ENCODE measurements at regions not wholly inside any gene's neighbourhood (a gene's known extent, or its start where the extent isn't known, plus 50 kb on each side); places are given as distances from the start of the nearest gene placed in this dataset.

DNA sequence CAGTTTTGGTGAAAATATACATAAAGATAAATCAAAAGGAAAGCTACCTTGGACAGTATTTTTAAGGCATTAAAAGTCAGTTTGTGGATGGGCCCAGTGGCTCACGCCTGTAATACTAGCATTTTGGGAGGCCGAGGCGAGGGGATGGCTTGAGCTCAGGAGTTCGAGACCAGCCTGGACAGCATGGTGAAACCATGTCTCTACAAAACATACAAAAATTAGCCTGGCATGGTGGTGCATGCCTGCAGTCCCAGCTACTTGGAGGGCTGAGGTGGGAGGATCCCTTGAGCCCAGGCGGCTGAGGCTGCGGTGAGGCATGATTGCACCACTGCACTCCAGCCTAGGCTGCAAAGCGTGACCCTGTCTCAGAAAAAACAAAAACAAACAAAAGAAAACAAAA lies 1253.8 kb downstream of the MRPL39 start:
- no peak for DNase-seq (ENCODE audit: low read depth)

DNA sequence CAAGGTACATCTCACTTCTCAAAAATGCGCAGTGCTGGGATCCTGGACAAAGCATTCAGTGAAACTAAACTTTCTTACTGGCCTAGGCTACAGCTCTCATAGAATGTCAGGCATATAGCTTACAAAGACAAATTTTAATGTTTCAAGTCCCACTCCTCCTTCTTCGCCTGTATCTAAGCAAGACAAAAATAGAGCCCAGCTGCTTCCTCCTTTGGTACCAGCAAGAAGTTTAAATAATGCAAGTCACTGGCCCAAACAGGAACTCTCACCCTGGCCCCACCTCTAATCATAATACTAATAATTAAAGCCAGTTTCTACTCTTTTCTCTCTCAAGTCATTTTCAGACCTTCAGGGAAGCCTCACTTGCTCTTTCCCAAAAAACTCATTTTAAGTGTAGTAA lies 1267.9 kb downstream of the MRPL39 start:
- no peak for DNase-seq (ENCODE audit: low read depth)

DNA sequence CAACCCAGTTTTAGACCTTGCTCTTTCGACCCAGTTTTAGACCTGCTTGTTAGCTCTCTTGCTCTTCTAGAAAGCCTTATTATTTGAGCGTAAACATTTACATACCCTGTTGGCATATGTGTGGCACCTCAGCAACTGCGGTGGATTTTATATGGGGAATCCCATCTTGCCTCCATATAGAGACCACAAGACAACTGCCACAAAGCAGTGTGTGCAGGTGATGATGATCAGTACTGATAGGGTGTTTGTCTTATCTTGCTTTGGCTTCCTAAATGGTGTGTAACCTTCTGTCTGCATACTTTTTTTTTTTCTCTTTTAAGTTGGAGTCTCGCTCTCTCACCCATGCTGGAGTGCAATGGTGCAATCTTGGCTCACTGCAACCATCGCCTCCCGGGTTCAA lies 1270.8 kb downstream of the MRPL39 start:
- DNase-seq (ENCODE audit: low read depth) = no peak

DNA sequence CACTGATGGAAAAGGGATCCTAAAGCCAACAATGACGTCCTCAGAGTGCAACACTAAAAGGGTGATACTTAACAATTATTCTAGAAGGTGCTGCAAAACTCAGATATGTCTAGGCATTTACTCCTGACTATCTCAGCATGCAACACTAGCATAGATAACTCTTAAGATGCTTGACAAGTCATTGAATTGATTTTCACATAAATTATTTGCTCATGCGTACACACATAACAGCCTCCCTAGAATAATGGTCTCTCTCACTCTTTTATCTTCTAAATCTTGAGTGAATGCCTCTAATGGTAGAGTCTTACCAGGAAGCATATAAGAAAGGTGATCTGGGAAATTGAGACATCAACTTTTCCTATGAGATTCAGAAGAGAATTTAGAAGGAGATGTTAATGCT lies 1283.7 kb downstream of the MRPL39 start:
- no peak for DNase-seq (ENCODE audit: low read depth)

DNA sequence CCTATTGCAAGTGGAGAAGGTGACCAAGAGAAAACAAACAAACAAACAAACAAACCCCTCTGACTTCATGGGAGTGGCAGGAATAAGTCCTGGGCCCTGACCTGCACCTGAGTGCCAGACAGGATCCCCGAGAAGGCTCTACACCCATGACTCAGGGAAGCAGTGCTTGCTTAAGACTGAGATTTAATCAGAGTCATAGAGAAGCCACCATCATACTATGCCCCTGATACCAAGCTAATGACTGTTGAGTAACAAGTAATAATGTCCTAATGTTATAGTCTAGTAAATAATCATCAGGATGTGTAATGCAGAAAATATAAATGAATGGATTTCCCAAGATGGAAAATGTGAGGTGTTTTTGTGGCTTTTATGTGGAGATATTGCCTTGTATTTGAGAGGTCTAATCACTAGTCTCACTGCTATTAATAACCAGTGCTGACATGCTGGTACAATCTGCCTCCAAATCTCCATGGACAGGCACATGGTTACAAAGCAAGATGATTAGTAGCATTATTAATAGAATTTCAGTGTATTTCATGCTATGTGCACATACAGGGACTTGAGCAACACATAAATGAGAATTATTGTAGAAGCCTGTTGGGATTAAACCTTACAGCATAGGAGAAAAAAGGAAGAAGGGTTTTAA lies 1290.9 kb downstream of the MRPL39 start:
- DNase-seq (ENCODE audit: low read depth) = no peak

DNA sequence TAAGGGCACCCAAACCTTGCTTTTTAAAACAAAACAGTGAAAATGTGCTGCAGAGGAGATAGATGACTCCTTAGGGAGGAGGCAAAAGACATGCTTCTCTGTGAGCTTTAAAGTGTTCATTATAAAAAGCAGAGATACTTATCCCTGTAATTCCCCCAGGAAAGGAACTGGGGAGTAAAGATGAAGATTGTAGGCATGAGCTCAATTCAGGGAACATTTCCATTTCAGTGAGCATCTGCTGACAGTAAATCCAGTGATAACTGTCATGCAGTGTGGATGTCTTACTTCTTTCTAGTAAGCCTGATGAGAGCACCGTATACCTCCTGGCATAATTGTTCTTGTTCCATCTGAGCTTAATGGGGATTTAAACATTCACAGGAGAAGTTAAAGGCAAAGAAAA lies 1296.5 kb downstream of the MRPL39 start:
- DNase-seq (ENCODE audit: low read depth) = no peak

DNA sequence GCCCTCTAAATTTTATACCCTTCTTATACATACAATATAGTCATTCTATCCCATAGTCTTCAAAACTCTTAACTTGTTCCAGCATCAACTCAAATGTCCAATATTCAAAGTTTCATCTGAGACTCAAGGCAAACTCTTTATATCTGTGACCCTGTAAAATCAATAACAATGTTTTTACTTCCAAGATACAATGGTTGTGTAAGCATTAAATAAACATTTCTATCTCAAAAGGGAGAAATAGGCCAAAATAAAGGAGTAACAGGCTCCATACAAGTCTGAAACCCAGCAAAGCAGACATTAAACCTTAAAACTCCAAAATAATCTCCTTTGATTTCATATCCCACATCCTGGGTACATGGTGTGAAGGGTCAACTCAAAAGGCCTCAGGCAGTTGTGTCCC lies 1299.1 kb downstream of the MRPL39 start:
- no peak for DNase-seq (ENCODE audit: low read depth)

DNA sequence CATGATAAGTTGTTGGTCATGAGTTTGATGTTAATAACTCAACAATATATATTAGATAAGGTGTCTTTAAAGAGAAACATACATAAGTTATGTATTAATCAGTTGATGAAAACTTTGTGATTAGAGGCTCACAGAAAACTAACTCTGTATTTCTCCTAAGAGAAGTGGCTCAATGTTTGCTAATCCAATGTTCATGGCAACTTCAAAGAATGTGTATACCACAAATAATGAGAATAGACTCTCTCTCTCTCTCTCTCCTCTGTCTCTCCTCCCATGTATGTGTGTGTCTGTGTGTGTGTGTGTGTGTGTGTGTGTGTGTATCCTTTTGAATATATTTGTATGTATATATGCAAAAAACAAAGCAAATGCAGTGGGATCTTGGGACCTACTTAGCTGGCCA lies 1304.9 kb downstream of the MRPL39 start:
- no peak for DNase-seq (ENCODE audit: low read depth)

DNA sequence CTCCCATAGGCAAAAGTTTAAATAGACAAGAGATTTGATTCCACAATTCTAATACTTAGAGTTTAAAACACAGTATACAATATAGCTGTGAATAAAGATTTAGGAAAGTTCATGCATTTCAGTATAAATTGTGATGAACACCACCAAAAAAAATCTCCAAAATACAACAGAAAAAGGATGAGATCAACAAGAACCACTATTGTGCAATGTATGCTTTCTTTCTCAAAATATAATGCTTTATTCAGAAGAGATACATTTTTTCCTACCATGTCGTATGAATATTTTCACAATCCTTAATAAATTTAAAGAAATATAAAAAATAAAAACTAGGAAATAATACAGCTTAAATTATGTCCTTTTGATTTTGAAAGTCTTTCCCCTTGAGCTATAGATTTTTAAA lies 1309.2 kb downstream of the MRPL39 start:
- DNase-seq (ENCODE audit: low read depth) = no peak

DNA sequence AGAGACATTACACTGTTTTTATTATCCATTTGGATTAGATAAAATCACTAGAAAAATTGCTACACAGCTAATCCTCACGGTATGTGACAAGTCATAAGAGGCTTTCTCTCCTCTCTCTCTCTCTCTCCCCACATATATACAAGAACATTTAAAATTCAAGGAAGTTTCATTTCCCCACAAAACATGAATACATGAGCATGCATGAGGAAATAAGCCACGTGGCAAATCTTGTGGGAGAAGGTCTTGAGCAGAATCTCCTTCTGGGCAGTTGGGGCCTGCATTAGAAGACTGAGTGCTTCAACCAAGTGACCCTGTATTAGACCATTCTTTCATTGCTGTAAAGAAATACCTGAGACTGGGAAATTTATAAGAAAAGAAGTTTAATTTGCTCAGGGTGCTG lies 1313.1 kb downstream of the MRPL39 start:
- no peak for DNase-seq (ENCODE audit: low read depth)

DNA sequence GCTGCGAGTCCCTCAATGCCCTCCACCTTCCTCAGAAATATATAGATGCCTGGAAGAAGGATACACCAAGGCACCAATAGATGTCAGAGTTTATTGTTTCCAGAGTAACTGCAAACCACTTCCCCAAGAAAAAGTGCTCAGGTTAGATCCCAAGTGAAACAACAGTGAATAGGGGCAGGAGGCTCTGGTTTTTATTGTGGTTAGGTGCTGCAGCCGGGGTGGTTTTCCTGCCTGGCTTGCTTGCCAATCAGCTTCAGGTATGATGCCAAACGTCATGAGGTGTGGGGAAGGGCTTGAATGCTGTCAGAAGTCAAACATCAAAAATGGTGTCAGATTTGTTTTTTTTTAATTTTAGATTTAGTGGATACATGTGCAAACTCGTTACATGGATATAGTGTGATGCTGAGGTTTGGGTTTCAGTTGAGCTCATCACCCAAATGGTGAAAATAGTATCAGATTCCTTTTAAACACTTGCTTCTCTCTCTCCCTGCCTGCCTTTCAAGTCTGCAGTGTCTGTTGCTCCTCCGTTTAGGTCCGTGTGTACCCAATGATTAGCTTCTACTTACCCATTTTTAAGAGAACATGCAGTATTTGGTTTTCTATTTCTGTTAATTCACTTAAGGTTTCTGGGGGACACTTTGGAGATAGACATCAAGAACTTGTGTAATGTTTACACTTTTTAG lies 1317.0 kb downstream of the MRPL39 start:
- DNase-seq (ENCODE audit: low read depth) = no peak

DNA sequence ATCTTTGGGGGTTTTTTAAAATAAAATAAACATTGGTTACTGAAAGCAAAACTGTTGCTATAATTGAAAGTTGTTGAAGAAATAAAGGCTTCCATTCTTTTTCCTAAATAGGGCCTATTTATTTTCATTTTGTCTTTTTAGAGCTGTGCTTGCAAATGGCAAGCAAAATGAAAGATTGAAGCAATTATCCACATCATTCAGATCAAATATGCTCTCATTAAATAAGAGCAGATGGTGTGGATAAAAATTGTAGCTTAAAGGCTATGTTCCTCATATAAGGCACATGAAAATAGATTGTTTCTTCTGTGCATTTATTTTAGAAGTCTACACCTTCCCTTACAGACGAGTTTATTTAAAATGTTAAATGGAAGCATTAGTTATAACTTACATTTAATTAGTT lies 1317.7 kb downstream of the MRPL39 start:
- no peak for DNase-seq (ENCODE audit: low read depth)

DNA sequence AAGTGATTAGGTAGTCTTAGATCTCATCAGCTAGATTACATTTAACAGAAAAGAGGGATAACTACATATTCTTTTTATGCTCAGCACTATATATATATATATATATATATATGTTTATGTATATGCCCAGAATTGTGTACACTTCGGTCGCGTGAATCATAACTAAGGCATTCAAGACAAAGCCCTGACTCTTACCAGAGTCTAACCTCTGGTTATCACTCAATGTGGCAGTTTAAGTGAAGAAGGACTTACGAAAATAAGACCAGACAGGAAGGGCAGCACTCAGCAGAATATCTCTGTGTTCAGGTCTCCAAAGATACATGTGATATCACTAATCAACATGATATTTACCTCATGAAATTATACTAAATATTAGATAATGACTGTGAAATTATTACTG lies 1326.7 kb downstream of the MRPL39 start:
- no peak for DNase-seq (ENCODE audit: low read depth)

DNA sequence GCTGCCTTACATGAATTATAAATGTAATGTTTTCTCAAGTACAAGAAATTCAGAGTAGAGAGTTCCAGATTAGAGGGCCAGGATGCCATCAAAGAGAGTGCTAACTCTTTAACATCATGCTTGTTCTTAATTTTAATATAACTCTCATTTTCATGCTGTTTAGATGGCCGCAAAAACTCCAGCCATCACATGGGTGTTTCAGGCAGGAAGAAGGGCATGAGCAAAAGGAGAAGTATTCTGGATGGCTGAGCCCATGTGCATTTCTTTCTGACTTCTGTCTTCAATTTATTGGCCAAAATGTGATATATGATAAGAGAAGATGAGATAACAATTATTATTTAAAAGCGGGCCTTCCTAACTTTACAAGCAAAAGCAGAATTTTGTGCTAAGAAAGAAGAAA lies 1328.6 kb downstream of the MRPL39 start:
- DNase-seq (ENCODE audit: low read depth) = no peak

DNA sequence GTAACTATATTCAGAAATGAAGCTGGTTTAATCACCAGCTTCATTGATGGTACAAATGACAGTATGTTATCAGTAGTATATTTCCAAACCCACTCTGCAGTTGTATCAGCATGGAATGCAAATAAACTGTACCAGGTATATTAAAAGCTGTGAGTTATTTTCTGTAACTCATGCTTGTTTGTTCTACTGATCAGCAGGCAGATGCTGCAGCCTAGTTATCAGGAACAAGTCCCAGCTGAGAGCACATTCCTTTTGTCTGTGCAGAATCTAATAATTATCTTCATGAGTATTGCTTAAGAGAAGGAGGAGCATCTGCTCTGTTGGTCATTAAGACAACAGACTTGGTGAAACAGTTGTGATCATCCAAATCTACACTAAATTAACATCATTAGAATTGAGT lies 1331.1 kb downstream of the MRPL39 start:
- no peak for DNase-seq (ENCODE audit: low read depth)

DNA sequence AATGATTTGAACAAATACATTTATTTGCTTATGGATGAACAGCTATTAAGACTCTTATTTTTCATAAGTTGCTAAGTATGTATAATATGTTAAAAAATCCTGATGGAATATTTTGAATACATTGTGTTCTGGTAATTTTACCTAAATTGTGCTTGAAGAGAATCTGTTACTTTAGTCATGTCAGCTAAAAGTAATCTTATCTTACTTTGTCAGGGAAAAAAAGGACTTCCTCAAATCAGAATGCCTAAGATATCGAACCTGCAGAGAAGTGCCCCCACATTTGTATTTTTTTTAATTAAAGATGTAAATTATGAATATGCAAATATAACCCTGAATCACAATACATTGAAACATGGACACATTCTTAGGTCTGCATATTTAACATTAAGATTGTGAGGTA lies 1331.7 kb downstream of the MRPL39 start:
- no peak for DNase-seq (ENCODE audit: low read depth)

DNA sequence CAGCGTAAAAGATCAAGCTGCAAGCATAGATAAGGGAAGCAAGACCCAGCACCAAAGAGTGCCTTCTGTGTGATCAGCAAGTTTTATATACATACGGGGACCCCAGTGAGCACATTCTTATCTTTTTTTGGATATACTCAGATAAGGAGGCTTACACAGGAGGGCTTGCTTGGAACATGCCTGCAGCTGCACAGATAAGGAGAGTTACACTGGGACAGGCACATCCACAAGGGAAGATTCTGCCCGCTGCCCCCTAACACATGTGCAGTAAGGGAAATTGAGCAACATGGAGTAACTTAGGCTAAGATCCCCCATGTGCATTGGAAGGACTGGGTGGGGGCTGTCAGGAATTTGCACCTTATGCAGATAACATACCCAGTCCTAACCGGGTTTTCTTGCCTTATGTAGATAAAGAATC lies 1334.8 kb downstream of the MRPL39 start:
- DNase-seq (ENCODE audit: low read depth) = no peak

DNA sequence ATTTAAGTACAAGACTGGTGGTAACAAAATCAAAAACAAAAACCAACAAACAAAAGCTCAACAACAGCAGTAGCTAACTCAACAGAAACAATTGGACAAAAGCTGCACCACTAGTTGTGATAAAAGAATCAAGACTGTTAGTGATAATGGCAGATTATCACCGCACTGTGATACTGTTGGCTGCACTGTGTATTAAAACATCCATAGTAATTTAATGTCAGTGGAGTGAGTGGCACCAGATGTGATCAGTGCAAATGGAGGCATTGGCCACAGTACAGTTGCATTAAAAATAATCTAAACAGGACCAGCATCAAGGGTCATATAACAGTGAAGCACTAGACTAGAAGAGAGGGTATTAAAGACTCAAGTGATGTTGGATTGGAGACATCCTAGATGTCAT lies 1341.3 kb downstream of the MRPL39 start:
- no peak for DNase-seq (ENCODE audit: low read depth)

DNA sequence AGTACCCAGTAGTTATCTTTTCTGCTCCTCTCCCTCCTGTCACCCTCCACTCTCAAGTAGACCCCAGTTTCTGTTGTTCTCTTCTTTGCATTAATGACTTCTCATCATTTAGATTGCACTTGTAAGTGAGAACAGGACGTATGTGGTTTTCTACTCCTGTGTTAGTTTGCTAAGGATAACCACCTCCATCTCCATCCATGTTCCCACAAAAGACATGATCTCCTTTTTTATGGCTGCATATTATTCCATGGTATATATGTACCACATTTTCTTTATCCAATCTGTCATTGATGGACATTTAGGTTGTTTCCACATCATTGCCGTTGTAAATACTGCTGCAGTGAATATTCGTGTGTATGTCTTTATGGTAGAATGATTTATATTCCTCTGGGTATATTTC lies 1346.5 kb downstream of the MRPL39 start:
- DNase-seq (ENCODE audit: low read depth) = no peak

DNA sequence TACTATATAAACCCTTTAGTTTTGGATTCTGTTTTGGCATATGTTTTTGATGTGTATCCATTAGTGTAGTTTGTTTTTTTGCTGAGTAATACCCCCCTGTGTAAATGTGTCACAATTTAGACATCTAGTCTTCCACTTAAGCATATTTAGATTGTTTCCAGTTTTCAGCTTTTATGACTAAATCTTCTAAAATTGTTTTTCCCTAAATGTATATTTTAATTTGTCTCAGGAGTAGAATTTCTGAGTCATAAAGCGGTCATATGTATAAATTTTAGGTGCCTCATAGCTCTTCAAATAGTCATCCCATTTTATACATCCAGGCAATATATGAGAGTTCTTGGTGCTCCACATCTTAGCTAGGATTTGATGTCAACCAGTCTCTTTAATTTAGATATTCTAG lies 1348.0 kb downstream of the MRPL39 start:
- no peak for DNase-seq (ENCODE audit: low read depth)

DNA sequence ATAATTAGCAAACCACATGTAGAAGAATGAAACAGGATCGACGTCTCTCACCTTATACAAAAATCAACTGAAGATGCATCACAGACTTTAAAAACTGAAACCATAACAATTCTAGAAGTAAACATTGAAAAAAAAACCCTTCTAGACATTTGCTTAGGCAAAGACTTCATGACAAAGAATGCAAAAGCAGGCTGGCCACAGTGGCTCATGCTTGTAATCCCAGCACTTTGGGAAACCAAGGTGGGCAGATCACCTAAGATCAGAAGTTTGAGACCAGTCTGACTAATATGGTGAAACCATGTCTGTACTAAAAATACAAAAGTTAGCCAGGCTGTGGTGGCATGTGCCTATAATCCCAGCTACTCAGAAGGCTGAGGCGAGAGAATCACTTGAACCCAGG lies 1351.7 kb downstream of the MRPL39 start:
- DNase-seq (ENCODE audit: low read depth) = no peak

DNA sequence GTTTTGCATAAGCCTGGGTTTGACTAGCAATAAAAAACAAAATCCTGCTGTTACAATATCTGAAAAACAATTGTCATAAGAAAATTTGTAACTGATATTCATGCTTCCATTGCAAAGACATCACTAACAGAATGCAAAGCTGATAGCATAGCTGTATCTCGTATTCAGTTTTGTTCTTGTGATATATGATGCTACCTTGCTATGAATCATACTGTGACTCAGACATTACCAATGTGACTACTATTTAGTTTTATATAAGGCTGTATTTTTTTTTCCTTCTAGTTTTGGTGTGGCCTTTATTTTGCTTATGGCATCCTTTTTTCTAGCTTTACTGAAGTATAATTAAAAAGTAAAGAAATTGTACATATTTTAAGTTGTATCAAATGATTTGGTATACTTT lies 1381.8 kb downstream of the MRPL39 start:
- no peak for DNase-seq (ENCODE audit: low read depth)

DNA sequence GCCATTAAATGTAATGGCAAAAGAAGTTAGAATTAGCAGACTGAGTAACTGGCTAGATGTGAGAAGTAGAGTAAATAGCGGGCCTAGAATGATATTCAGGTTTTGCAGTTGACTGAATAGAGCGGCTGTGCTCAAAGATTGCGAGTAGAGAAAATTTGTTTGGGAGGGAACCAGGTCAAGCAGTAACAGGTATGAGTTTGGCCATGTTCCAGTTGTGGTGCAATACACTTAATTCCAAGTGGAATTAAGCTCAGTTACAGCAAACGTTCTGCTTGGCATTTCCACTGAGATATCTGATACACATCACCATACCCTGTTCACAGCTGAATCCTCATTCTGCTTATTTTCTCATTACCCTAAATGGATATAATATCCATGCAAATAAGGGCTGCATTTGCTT lies 1382.9 kb downstream of the MRPL39 start:
- DNase-seq (ENCODE audit: low read depth) = no peak

DNA sequence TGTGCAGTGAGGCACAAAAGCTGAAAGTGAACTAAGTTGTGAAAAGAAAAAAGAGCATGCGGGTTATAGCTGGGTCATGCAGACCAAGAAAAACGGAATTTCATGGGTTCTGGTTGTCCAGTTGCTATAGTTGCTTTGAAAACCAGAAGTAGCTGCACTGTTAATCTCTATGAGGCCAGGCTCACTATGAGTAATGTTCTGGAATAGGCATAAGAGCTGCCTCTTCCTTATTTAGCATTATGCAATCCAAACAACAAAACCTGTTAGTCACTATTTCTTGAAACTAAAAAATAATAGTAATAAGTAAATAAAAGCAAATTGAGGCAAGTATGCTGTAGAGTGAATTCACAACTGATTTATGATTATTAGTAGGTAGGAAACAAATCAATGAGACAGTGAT lies 1383.7 kb downstream of the MRPL39 start:
- no peak for DNase-seq (ENCODE audit: low read depth)
